NB4 (cell line): ENCODE measurements at regions not wholly inside any gene's neighbourhood (a gene's known extent, or its start where the extent isn't known, plus 50 kb on each side); places are given as distances from the start of the nearest gene placed in this dataset.

ENCODE experiments used
- CTCF ChIP-seq: IDR thresholded peaks from one replicate; pipeline ENCODE4 v1.5.1; 2012; ENCODE audit warnings: low read depth, low read length
- MAX ChIP-seq: IDR thresholded peaks from 2 replicates; pipeline ENCODE4 v1.6.1; 2011; ENCODE audit warnings: low read depth, low read length
- POLR2A ChIP-seq: IDR thresholded peaks from 2 replicates; pipeline ENCODE4 v1.6.1; 2011; ENCODE audit warnings: mild to moderate bottlenecking; ENCODE audit not compliant: insufficient read length; ENCODE audit errors: extremely low read depth

GRCh38 chr4:64642936-64643335, 233.7 kb upstream of the TECRL start:
- TF ChIP-seq CTCF, result no peak
- TF ChIP-seq POLR2A, result no peak
- TF ChIP-seq MAX, result no peak
